Esophagus squamous epithelium (tissue), 4 donors: ENCODE measurements at regions not wholly inside any gene's neighbourhood (a gene's known extent, or its start where the extent isn't known, plus 50 kb on each side); places are given as distances from the start of the nearest gene placed in this dataset.

Experiments
- POLR2A ChIP-seq, 4 donors: fragments of 450-650 bp; IDR thresholded peaks; one replicate each; pipeline ENCODE4 v1.6.1; 2017; ENCODE audit warnings: antibody characterized with exemption in 4 of 4, mild to moderate bottlenecking in 4 of 4, moderate library complexity in 3 of 4
- TF ChIP-seq, protein P1 (sequence below), 6 experiments: fragments of 450-650 bp in 4 of 6; fragments of 200-600 bp in 2 of 6; sonication (generic) in 2 of 6; IDR thresholded peaks; one replicate each; pipeline ENCODE4 v1.5.1; 2016 to 2019; ENCODE audit warnings: antibody characterized with exemption in 6 of 6, mild to moderate bottlenecking in 4 of 6, moderate library complexity in 4 of 6

DNA sequence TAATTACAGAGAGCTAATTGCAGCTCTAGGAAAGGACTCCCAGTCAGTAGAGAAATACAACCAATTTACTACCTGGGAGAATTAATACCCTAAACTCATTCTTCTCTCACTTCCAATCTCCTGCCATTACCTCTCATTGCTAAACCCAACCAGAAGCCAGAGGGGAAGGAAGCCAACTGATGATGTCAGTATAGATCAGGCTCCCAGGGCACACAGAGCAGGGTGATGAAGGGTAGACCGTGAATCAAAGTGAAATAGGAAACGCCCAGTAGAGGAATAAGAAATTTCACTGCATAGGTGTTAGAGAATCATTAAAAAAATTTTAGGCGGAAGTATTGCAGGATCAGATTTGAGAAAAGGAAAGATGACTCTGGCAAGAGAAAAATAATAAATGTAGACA, 456.8 kb upstream of the NXPH2 start:
- TF ChIP-seq, protein P1, sequence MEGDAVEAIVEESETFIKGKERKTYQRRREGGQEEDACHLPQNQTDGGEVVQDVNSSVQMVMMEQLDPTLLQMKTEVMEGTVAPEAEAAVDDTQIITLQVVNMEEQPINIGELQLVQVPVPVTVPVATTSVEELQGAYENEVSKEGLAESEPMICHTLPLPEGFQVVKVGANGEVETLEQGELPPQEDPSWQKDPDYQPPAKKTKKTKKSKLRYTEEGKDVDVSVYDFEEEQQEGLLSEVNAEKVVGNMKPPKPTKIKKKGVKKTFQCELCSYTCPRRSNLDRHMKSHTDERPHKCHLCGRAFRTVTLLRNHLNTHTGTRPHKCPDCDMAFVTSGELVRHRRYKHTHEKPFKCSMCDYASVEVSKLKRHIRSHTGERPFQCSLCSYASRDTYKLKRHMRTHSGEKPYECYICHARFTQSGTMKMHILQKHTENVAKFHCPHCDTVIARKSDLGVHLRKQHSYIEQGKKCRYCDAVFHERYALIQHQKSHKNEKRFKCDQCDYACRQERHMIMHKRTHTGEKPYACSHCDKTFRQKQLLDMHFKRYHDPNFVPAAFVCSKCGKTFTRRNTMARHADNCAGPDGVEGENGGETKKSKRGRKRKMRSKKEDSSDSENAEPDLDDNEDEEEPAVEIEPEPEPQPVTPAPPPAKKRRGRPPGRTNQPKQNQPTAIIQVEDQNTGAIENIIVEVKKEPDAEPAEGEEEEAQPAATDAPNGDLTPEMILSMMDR (IDR thresholded peaks at IDR 0.05): no peak
- no peak for TF ChIP-seq POLR2A (IDR thresholded peaks at IDR 0.05)
